Loucy (cell line): ENCODE measurements at regions not wholly inside any gene's neighbourhood (a gene's known extent, or its start where the extent isn't known, plus 50 kb on each side); places are given as distances from the start of the nearest gene placed in this dataset.

Source experiments
- H2AFZ ChIP-seq: fragments of 200-600 bp; sonication (generic); 2 replicates; pipeline ENCODE4 v1.6.0; 2016; ENCODE audit warnings: antibody characterized with exemption, mild to moderate bottlenecking, low read length, moderate library complexity
- H3F3A ChIP-seq: fragments of 200-600 bp; 2 replicates; pipeline ENCODE4 v1.6.0; 2016; ENCODE audit warnings: antibody characterized with exemption, low read depth, mild to moderate bottlenecking
- H3K27me3 ChIP-seq: fragments of 200-600 bp; sonication (generic); 2 replicates; pipeline ENCODE4 v1.6.1; 2014; ENCODE audit warnings: low read length, mild to moderate bottlenecking; ENCODE audit not compliant: insufficient read depth, poor library complexity, severe bottlenecking
- H3K36me3 ChIP-seq: fragments of 200-600 bp; sonication (generic); 2 replicates; pipeline ENCODE4 v1.6.1; 2016; ENCODE audit warnings: low read length; ENCODE audit not compliant: insufficient read depth
- H3K4me1 ChIP-seq: fragments of 200-600 bp; sonication (generic); 2 replicates; pipeline ENCODE4 v1.5.1; 2014; ENCODE audit warnings: low read length, mild to moderate bottlenecking; ENCODE audit not compliant: insufficient read depth, poor library complexity, severe bottlenecking
- H3K4me2 ChIP-seq: fragments of 200-600 bp; sonication (generic); 2 replicates; pipeline ENCODE4 v1.6.0; 2014; ENCODE audit warnings: antibody characterized with exemption, low read length, low read depth, mild to moderate bottlenecking; ENCODE audit not compliant: poor library complexity, severe bottlenecking
- H3K4me3 ChIP-seq: fragments of 200-600 bp; sonication (generic); 2 replicates; pipeline ENCODE4 v1.5.1; 2014; ENCODE audit warnings: low read length, mild to moderate bottlenecking, mixed read lengths; ENCODE audit not compliant: poor library complexity, severe bottlenecking
- H3K79me2 ChIP-seq: fragments of 200-600 bp; sonication (generic); 2 replicates; pipeline ENCODE4 v1.6.1; 2014; ENCODE audit warnings: low read length; ENCODE audit not compliant: insufficient read depth
- H3K9ac ChIP-seq: fragments of 200-600 bp; sonication (generic); 2 replicates; pipeline ENCODE4 v1.6.0; 2014; ENCODE audit warnings: mild to moderate bottlenecking, low read depth, low read length, moderate library complexity; ENCODE audit not compliant: poor library complexity, severe bottlenecking
- H3K9me2 ChIP-seq: fragments of 200-600 bp; sonication (generic); replicated peaks from 2 replicates; pipeline ENCODE4 v1.6.1; 2016; ENCODE audit warnings: low read depth, low read length, mixed read lengths
- H3K9me3 ChIP-seq: fragments of 200-600 bp; sonication (generic); 2 replicates; pipeline ENCODE4 v1.6.1; 2014; ENCODE audit warnings: mild to moderate bottlenecking, antibody characterized with exemption, low read length, low read depth; ENCODE audit not compliant: insufficient read depth
- H4K20me1 ChIP-seq: fragments of 200-600 bp; sonication (generic); 2 replicates; pipeline ENCODE4 v1.6.0; 2014; ENCODE audit warnings: antibody characterized with exemption, low read length, mild to moderate bottlenecking; ENCODE audit not compliant: insufficient read depth, poor library complexity, severe bottlenecking
- CTCF ChIP-seq: fragments of 200-600 bp; sonication (generic); conservative IDR thresholded peaks from 2 replicates; pipeline ENCODE4 v1.5.1; 2014; ENCODE audit warnings: mild to moderate bottlenecking, antibody characterized with exemption, low read length
- EZH2phosphoT487 ChIP-seq: fragments of 200-600 bp; IDR thresholded peaks from 2 replicates; pipeline ENCODE4 v1.6.1; 2018; ENCODE audit warnings: antibody characterized with exemption, mild to moderate bottlenecking, moderate library complexity, borderline replicate concordance

DNA sequence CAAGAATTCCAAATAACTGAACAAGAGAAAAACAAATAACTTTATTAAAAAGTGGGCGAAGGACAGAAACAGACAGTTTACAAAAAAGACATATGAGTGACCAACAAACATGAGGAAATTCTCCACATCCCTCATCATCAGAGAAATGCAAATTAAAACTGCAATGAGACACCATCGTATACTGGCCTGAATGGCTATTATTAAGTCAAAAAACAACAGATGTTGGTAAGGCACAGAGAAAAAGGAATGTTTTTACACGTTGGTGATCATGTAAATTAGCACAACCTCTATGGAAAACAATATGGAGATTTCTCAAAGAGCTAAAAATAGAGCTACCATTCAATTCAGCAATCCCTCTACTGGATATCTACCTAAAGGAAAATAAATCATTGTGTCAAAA lies 1260.4 kb upstream of the ALCAM start:
- no peak overlapping the region for H3K4me3 ChIP-seq

GRCh38 chr3:104108522-104108921 lies 1258.2 kb upstream of the ALCAM start:
- Histone ChIP-seq H3K36me3 (no peaks in the 10 kb centered on the region), H3K27me3 (no peaks in the 10 kb centered on the region), H2AFZ (no peak overlapping the region), H3K4me1 (no peaks in the 10 kb centered on the region), H4K20me1 (no peaks in the 10 kb centered on the region), H3K4me3 (no peak overlapping the region), H3K4me2 (no peak overlapping the region), H3K9ac (no peak overlapping the region), H3K79me2 (no peaks in the 10 kb centered on the region), H3K9me3 (0 out of 2 replicates have a peak, but pooled peaks cover 2% of the 10 kb centered on the region), H3F3A (no peaks in the 10 kb centered on the region), H3K9me2 (no peaks in the 10 kb centered on the region)
- no peak for TF ChIP-seq CTCF
- no peak for TF ChIP-seq EZH2phosphoT487

More for the DNA sequence above, 1260.4 kb upstream of the ALCAM start:
- Histone ChIP-seq H3K4me1 (no peaks in the 10 kb centered on the region), H3K4me2 (no peak overlapping the region), H4K20me1 (no peaks in the 10 kb centered on the region), H3K79me2 (no peaks in the 10 kb centered on the region), H3K36me3 (no peaks in the 10 kb centered on the region), H2AFZ (no peak overlapping the region), H3K9ac (no peak overlapping the region), H3K9me2 (no peaks in the 10 kb centered on the region), H3K27me3 (no peaks in the 10 kb centered on the region), H3F3A (no peaks in the 10 kb centered on the region), H3K9me3 (0 out of 2 replicates have a peak, but pooled peaks cover 2% of the 10 kb centered on the region)
- TF ChIP-seq EZH2phosphoT487 (no peak), CTCF (no peak)

DNA sequence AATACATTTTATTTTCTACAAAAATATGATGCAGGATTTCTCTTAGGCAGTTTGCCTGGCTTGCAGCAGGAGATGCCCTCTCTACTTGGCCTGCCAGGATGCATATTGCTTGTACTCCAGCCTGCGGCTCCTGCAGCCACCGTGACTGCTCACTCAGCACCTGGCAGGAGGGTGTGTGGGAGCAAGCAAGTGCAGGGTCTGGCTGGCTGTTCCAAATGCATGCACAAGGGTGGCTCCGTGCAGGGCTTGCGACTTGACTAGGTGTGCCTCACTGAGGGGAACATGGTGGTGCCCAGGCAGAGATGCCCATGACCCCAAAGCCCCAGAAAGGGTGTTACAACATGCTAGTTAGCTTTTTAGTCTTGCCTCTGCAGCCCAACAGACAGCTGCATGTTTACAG lies 1240.2 kb upstream of the ALCAM start:
- Histone ChIP-seq H3F3A (no peaks in the 10 kb centered on the region), H3K4me3 (no peak overlapping the region), H3K36me3 (no peaks in the 10 kb centered on the region), H3K9ac (no peak overlapping the region), H3K9me2 (no peaks in the 10 kb centered on the region), H3K9me3 (no peaks in the 10 kb centered on the region), H4K20me1 (no peaks in the 10 kb centered on the region), H2AFZ (no peak overlapping the region), H3K4me1 (no peaks in the 10 kb centered on the region), H3K4me2 (no peak overlapping the region), H3K79me2 (no peaks in the 10 kb centered on the region), H3K27me3 (no peaks in the 10 kb centered on the region)
- TF ChIP-seq EZH2phosphoT487 (no peak), CTCF (no peak)
